ENCODE measurements at regions not wholly inside any gene's neighbourhood (a gene's known extent, or its start where the extent isn't known, plus 50 kb on each side); places are given as distances from the start of the nearest gene placed in this dataset.
"Not testable (repeated sequence)": the region's sequence is repeated elsewhere in the genome, so short reads cannot be mapped to it uniquely, and the experiment has no call there.

DNA sequence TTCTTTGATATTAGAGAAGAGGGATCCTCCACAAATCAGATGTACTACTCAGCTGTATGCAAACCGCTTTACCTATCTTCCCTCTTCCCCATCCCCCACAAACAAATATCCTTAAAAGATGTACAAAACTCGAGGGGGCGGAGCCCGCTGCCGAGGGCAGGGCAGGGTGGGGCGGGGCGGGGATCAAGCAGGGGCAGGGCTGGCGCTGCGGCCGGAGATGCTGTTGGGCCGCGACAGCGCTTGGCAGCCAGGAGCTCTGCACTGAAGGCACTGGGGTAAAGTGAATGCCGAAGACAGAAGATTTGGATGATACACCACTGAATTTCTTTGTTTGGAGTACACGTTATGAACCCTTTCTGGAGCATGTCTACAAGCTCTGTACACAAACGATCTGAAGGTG, 474.8 kb downstream of the CDH10 start:
- CTCF ChIA-PET: no interaction called here
- Mint-ChIP-seq H3K4me1 (ENCODE audit: low read depth) (no peaks in the 10 kb centered on the region), H3K4me3 (no peak overlapping the region), H3K27ac (no peak overlapping the region), H3K36me3 (ENCODE audit: low read depth) (no peaks in the 10 kb centered on the region), H3K27me3 (no peaks in the 10 kb centered on the region), H3K9me3 (peaks cover 14% of the 10 kb centered on the region)
- intact Hi-C loops (cut with micrococcal nuclease): no loop called here
- POLR2A ChIA-PET: no interaction called here
- TF ChIP-seq, protein P1, sequence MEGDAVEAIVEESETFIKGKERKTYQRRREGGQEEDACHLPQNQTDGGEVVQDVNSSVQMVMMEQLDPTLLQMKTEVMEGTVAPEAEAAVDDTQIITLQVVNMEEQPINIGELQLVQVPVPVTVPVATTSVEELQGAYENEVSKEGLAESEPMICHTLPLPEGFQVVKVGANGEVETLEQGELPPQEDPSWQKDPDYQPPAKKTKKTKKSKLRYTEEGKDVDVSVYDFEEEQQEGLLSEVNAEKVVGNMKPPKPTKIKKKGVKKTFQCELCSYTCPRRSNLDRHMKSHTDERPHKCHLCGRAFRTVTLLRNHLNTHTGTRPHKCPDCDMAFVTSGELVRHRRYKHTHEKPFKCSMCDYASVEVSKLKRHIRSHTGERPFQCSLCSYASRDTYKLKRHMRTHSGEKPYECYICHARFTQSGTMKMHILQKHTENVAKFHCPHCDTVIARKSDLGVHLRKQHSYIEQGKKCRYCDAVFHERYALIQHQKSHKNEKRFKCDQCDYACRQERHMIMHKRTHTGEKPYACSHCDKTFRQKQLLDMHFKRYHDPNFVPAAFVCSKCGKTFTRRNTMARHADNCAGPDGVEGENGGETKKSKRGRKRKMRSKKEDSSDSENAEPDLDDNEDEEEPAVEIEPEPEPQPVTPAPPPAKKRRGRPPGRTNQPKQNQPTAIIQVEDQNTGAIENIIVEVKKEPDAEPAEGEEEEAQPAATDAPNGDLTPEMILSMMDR (IDR thresholded peaks at IDR 0.05): no peak
- DNase-seq (no peak), ATAC-seq (no peak)

DNA sequence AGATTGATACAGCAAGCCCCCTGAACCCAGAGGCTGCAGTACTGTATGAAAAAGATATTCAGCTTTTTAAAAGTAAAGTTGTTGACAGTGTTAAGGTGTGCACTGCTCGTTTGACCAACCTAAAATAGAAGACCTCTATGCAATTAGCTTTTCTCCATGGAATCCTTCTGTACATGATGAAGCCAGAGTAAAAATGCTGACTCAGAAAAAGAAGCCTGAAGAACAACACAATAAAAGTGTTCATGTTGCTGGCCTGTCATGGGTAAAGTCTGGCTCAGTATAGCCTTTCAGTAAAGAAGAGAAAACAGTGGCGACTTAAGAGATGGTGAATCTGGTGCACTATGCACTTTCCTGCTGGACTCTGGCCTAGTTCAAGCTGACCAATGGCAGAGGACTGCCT, 473.8 kb downstream of the CDH10 start:
- H3K27ac Mint-ChIP-seq; H3K27me3 Mint-ChIP-seq; H3K4me1 Mint-ChIP-seq (ENCODE audit: low read depth); intact Hi-C loops (cut with micrococcal nuclease); H3K4me3 Mint-ChIP-seq; DNase-seq; H3K36me3 Mint-ChIP-seq (ENCODE audit: low read depth); POLR2A ChIA-PET; ATAC-seq; CTCF ChIA-PET: not testable (repeated sequence)
- H3K9me3 Mint-ChIP-seq: peaks cover 14% of the 10 kb centered on the region

DNA sequence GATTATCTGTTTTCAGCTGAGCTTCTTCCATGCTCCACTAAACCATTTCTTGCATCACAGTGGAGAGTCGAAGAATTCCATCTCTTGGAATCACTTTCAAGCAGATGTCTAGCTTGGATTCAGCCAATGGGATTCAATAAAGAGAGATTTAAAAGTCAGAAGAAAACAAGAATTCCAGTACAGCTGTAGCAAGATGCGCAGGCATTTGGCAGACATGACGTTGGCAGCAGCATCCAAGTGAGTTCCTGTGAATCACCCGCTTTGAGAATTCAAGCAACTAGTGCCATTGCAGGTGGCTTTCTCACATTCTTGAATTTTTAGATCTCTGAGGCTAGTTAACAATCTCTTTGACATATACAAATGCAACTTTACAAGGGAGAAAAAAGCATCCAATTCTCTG, 467.0 kb downstream of the CDH10 start:
- no peak for ATAC-seq

DNA sequence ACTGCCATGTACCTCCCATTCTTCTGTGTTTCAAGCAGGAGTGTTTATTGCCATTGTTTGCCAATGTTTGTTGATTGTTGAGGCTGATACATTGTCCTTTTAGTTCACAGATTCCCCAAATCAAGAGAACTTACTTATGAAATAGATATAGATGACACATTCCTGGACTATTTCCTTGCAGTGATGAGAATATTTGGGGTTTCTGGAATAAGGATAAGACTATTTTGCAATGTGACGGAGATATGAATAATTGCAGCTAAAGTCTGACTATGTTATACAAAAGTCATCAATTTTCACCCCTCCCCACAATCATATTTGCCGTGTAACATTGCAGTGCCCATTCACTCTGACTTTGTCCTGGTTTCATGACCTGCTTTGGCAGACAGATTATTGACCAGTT, 460.8 kb downstream of the CDH10 start:
- ChIA-PET POLR2A (no interaction called here), CTCF (no interaction called here)
- no peaks in the 10 kb centered on the region for H3K27me3 Mint-ChIP-seq
- intact Hi-C loops (cut with micrococcal nuclease): no loop called here
- H3K9me3 Mint-ChIP-seq: peaks cover 9% of the 10 kb centered on the region
- DNase-seq: no peak
- no peak overlapping the region for H3K27ac Mint-ChIP-seq
- H3K4me3 Mint-ChIP-seq: no peak overlapping the region
- no peak for ATAC-seq
- H3K36me3 Mint-ChIP-seq (ENCODE audit: low read depth): no peaks in the 10 kb centered on the region
- no peaks in the 10 kb centered on the region for H3K4me1 Mint-ChIP-seq (ENCODE audit: low read depth)
- TF ChIP-seq, protein P1 (IDR thresholded peaks at IDR 0.05): no peak

More for the DNA sequence above, 467.0 kb downstream of the CDH10 start:
- H3K27ac Mint-ChIP-seq: no peak overlapping the region
- no peaks in the 10 kb centered on the region for H3K36me3 Mint-ChIP-seq (ENCODE audit: low read depth)
- H3K9me3 Mint-ChIP-seq: peaks cover 6% of the 10 kb centered on the region
- TF ChIP-seq, protein P1 (IDR thresholded peaks at IDR 0.05): no peak
- no peaks in the 10 kb centered on the region for H3K27me3 Mint-ChIP-seq
- H3K4me3 Mint-ChIP-seq: no peak overlapping the region
- H3K4me1 Mint-ChIP-seq (ENCODE audit: low read depth): no peaks in the 10 kb centered on the region
- intact Hi-C loops (cut with micrococcal nuclease): no loop called here
- ChIA-PET POLR2A (interaction anchor here (1.0 kb wide), 1 partner anchor 14 kb away, joined by 7 read pairs; no protein-coding TSS in a partner anchor), CTCF (no interaction called here)
- DNase-seq: no peak

DNA sequence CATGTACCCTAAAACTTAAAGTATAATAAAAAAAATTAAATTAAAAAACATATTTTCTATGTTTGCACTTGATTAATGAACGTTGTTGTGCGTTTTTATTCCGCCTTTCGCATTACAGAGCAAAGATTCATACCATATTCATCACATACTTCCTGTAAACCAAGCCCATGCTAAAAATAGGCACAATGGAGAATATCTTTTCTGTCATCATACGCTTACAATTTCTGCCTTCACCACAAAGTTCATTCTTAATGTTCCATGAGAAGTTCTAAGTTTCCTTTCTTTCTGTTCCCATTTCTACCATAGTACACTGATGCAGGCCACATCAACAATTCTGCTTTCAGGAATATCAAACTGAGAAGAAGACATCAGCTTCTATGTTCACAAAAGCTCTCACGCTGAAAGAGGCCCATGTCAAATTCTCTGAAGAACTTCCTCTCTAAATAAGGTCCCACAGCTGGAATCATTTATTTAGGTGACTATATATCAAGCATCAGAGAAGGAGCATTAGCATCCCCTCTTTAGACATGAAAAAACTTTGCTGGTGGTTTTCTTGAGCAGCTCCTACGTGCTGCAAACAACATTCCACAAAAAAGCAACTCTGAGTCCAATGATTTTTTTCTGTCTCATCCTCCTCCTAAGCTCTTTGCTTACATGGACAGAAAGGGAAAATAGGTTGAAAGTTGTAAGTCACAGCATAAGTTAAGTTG, 456.4 kb downstream of the CDH10 start:
- Mint-ChIP-seq H3K27me3 (no peaks in the 10 kb centered on the region), H3K36me3 (ENCODE audit: low read depth) (no peaks in the 10 kb centered on the region), H3K4me3 (no peak overlapping the region), H3K27ac (no peak overlapping the region), H3K9me3 (peaks cover 7% of the 10 kb centered on the region), H3K4me1 (ENCODE audit: low read depth) (no peaks in the 10 kb centered on the region)
- ChIA-PET CTCF (no interaction called here), POLR2A (no interaction called here)
- no peak for DNase-seq
- no peak for ATAC-seq
- TF ChIP-seq, protein P1 (IDR thresholded peaks at IDR 0.05): no peak
- intact Hi-C loops (cut with micrococcal nuclease): no loop called here
